CD14-positive monocyte (primary cell): ENCODE measurements at regions not wholly inside any gene's neighbourhood (a gene's known extent, or its start where the extent isn't known, plus 50 kb on each side); places are given as distances from the start of the nearest gene placed in this dataset.

Experiments
- DNase-seq, 3 donors: peaks; one replicate each; pipeline ENCODE4 v3.0.0-alpha.2; 2011 to 2022
- H2AFZ ChIP-seq: 2 replicates; pipeline ENCODE4 v1.6.0; 2012; ENCODE audit warnings: mild to moderate bottlenecking, low read depth, low read length, inconsistent platforms; ENCODE audit not compliant: insufficient read depth, poor library complexity, severe bottlenecking
- H3K27ac ChIP-seq, 2 donors: 1 replicate in 1 of 2; 2 replicates in 1 of 2; pipeline ENCODE4 v1.5.1; 2012 to 2013; ENCODE audit warnings: low read length in 2 of 2, control low read depth in 1 of 2, inconsistent platforms in 1 of 2, low read depth in 1 of 2, mild to moderate bottlenecking in 1 of 2
- H3K27me3 ChIP-seq, 2 donors: one replicate each; pipeline versions ENCODE4 v1.6.0 to v1.6.1; 2011 to 2013; ENCODE audit warnings: low read length in 2 of 2; ENCODE audit not compliant: control insufficient read depth in 2 of 2, insufficient read depth in 2 of 2
- H3K36me3 ChIP-seq, 2 donors: replicated peaks in 1 of 2; 1 replicate in 1 of 2; 2 replicates in 1 of 2; pipeline versions ENCODE4 v1.5.1 to v1.6.1; 2012 to 2013; ENCODE audit warnings: low read length in 2 of 2, control low read depth in 1 of 2, inconsistent platforms in 1 of 2, mild to moderate bottlenecking in 1 of 2; ENCODE audit not compliant: insufficient read depth in 2 of 2, control insufficient read depth in 1 of 2
- H3K4me1 ChIP-seq, 2 donors: 1 replicate in 1 of 2; 2 replicates in 1 of 2; pipeline versions ENCODE4 v1.5.1 to v1.6.1; 2012 to 2013; ENCODE audit warnings: low read length in 2 of 2, control low read depth in 1 of 2, inconsistent platforms in 1 of 2, mild to moderate bottlenecking in 1 of 2, moderate library complexity in 1 of 2; ENCODE audit not compliant: insufficient read depth in 2 of 2, control insufficient read depth in 1 of 2
- H3K4me2 ChIP-seq: replicated peaks from 2 replicates; pipeline ENCODE3; 2012; ENCODE audit warnings: low read length, moderate library complexity, mild to moderate bottlenecking; ENCODE audit not compliant: poor library complexity, severe bottlenecking; ENCODE audit errors: extremely low read depth
- H3K4me3 ChIP-seq, 3 experiments: fragments of 200-600 bp in 1 of 3; sonication (generic) in 1 of 3; replicated peaks in 1 of 3; 1 replicate in 2 of 3; 2 replicates in 1 of 3; pipeline ENCODE4 v1.5.1; 2011 to 2013; ENCODE audit warnings: low read length in 3 of 3, mild to moderate bottlenecking in 3 of 3, control low read depth in 2 of 3, low read depth in 2 of 3, inconsistent platforms in 1 of 3, moderate library complexity in 1 of 3
- H3K79me2 ChIP-seq: 2 replicates; pipeline ENCODE4 v1.6.0; 2012; ENCODE audit warnings: mild to moderate bottlenecking, control low read depth, inconsistent platforms, low read length, moderate library complexity; ENCODE audit not compliant: insufficient read depth
- H3K9ac ChIP-seq: 2 replicates; pipeline ENCODE4 v1.6.0; 2017; ENCODE audit warnings: low read length, mild to moderate bottlenecking; ENCODE audit not compliant: insufficient read depth, poor library complexity, severe bottlenecking
- H3K9me3 ChIP-seq, 2 donors: replicated peaks in 1 of 2; 1 replicate in 1 of 2; 2 replicates in 1 of 2; pipeline versions ENCODE4 v1.5.1 to v1.6.1; 2012 to 2013; ENCODE audit warnings: low read length in 2 of 2, control low read depth in 1 of 2; ENCODE audit not compliant: control insufficient read depth in 1 of 2, insufficient read depth in 1 of 2
- H4K20me1 ChIP-seq: 2 replicates; pipeline ENCODE4 v1.6.0; 2012; ENCODE audit warnings: mild to moderate bottlenecking, low read length, control low read depth, moderate library complexity; ENCODE audit not compliant: insufficient read depth
- H3K27ac Mint-ChIP-seq, 7 donors: one replicate each; pipeline ENCODE4 v1.8.0; 2020; ENCODE audit warnings: mild to moderate bottlenecking in 7 of 7, mixed read lengths in 7 of 7, moderate library complexity in 6 of 7, inconsistent platforms in 2 of 7
- H3K27me3 Mint-ChIP-seq, 3 donors: one replicate each; pipeline ENCODE4 v1.8.0; 2021 to 2022; ENCODE audit warnings: low read depth in 3 of 3, mild to moderate bottlenecking in 3 of 3, mixed read lengths in 3 of 3, moderate library complexity in 3 of 3, inconsistent platforms in 1 of 3
- H3K36me3 Mint-ChIP-seq, 2 donors: one replicate each; pipeline ENCODE4 v1.8.0; 2020; ENCODE audit warnings: mixed read lengths in 2 of 2, inconsistent platforms in 1 of 2, mild to moderate bottlenecking in 1 of 2
- H3K4me1 Mint-ChIP-seq: one replicate; pipeline ENCODE4 v1.8.0; 2020; ENCODE audit warnings: mild to moderate bottlenecking, mixed read lengths
- H3K4me3 Mint-ChIP-seq, 2 donors: one replicate each; pipeline ENCODE4 v1.8.0; 2020; ENCODE audit warnings: mild to moderate bottlenecking in 2 of 2, mixed read lengths in 2 of 2, moderate library complexity in 1 of 2
- H3K9me3 Mint-ChIP-seq, 7 donors: one replicate each; pipeline ENCODE4 v1.8.0; 2020 to 2022; ENCODE audit warnings: mixed read lengths in 7 of 7, mild to moderate bottlenecking in 6 of 7, moderate library complexity in 6 of 7, inconsistent platforms in 2 of 7
- CTCF ChIP-seq: fragments of 200-600 bp; IDR thresholded peaks from one replicate; pipeline ENCODE4 v1.8.0; 2022; ENCODE audit warnings: antibody characterized with exemption, mild to moderate bottlenecking
- WGBS: methylation state at CpG from one replicate; pipeline ENCODE4 v1.1.5; 2013; ENCODE audit warnings: missing lambda C conversion rate; ENCODE audit not compliant: insufficient coverage; 5-methylcytosine and 5-hydroxymethylcytosine counted together
- intact Hi-C, 2 donors: fragments of 100-400 bp; cut with micrococcal nuclease; formaldehyde crosslinking; loops; one replicate each; pipeline versions ENCODE4 v1.15.0 to v1.15.1; 2023

GRCh38 chr14:49972823-49973222 lies 79.9 kb downstream of the ARF6 start:
- Histone ChIP-seq H2AFZ (peak overlapping the region; percentile 78), H3K36me3 (no peaks in the 10 kb centered on the region), H3K27ac (peak overlapping the region in 1 of 2 donors; percentile 98), H3K4me1 (peaks cover 47 to 55% of the 10 kb centered on the region in 2 donors), H3K9ac (no peak overlapping the region), H3K79me2 (no peaks in the 10 kb centered on the region), H3K27me3 (no peaks in the 10 kb centered on the region), H4K20me1 (no peaks in the 10 kb centered on the region), H3K4me3 (peak overlapping the region in 1 of 3 experiments; percentile 54), H3K4me2 (peak overlapping the region; percentile 53), H3K9me3 (no peaks in the 10 kb centered on the region)
- TF ChIP-seq CTCF, result no peak
- Mint-ChIP-seq H3K36me3 (peaks cover 0 to 2% of the 10 kb centered on the region in 2 donors), H3K9me3 (peaks cover 0 to 2% (median 0%) of the 10 kb centered on the region in 7 donors), H3K4me1 (peaks cover 53% of the 10 kb centered on the region), H3K27ac (peak overlapping the region; percentile 64 to 98 (median 97)), H3K4me3 (peak overlapping the region in 1 of 2 donors; percentile 6), H3K27me3 (peaks cover 0 to 3% (median 1%) of the 10 kb centered on the region in 3 donors)
- peak in 1 of 3 donors; percentile 25 for DNase-seq
- intact Hi-C loops, result no loop called here
- no CpG with 5 or more reads among the region's 4 CpGs for WGBS

- intact Hi-C loops, result no loop called here
- peaks cover 0 to 2% (median 0%) of the 10 kb centered on the region in 7 donors for H3K9me3 Mint-ChIP-seq
- H3K4me1 Mint-ChIP-seq, result peaks cover 58% of the 10 kb centered on the region
- Histone ChIP-seq H3K9me3 (no peaks in the 10 kb centered on the region), H3K79me2 (no peaks in the 10 kb centered on the region), H3K27me3 (no peaks in the 10 kb centered on the region), H3K27ac (no peak overlapping the region), H3K9ac (no peak overlapping the region), H3K4me3 (no peak overlapping the region), H4K20me1 (no peaks in the 10 kb centered on the region), H3K4me2 (no peak overlapping the region), H3K36me3 (no peaks in the 10 kb centered on the region), H3K4me1 (peaks cover 49 to 55% of the 10 kb centered on the region in 2 donors), H2AFZ (no peak overlapping the region)
- H3K4me3 Mint-ChIP-seq, result no peak overlapping the region
- H3K36me3 Mint-ChIP-seq, result peaks cover 0 to 2% of the 10 kb centered on the region in 2 donors
- no CpG with 5 or more reads among the region's 2 CpGs for WGBS
- no peak for TF ChIP-seq CTCF
- H3K27ac Mint-ChIP-seq, result no peak overlapping the region
- H3K27me3 Mint-ChIP-seq, result peaks cover 0 to 2% (median 1%) of the 10 kb centered on the region in 3 donors
- DNase-seq, result no peak
Measured at GRCh38 chr14:49975276-49975675, 82.4 kb downstream of the ARF6 start.
